GM18519 (cell line): ENCODE measurements at regions not wholly inside any gene's neighbourhood (a gene's known extent, or its start where the extent isn't known, plus 50 kb on each side); places are given as distances from the start of the nearest gene placed in this dataset.

Experiments
- ATAC-seq: cut with Tn5 transposase; IDR thresholded peaks from one replicate; pipeline ENCODE4 v1.9.1; 2021; ENCODE audit warnings: mild to moderate bottlenecking, moderate library complexity; ENCODE audit not compliant: unreplicated experiment, low FRiP score

- no peak for ATAC-seq
Observed at GRCh38 chr9:30722065-30722464, 1662.4 kb upstream of the ACO1 start.

GRCh38 chr9:30723656-30724055 is 1660.8 kb upstream of the ACO1 start:
- ATAC-seq = no peak

- no peak for ATAC-seq
Observed at GRCh38 chr9:30732060-30732459, 1652.4 kb upstream of the ACO1 start.

- no peak for ATAC-seq
Observed at GRCh38 chr9:30744871-30745270, 1639.6 kb upstream of the ACO1 start.

- ATAC-seq = no peak
Observed at GRCh38 chr9:30746589-30746988, 1637.9 kb upstream of the ACO1 start.

- no peak for ATAC-seq
Observed at GRCh38 chr9:30757723-30758122, 1626.7 kb upstream of the ACO1 start.

GRCh38 chr9:30758726-30759446 is 1625.6 kb upstream of the ACO1 start:
- ATAC-seq = no peak

GRCh38 chr9:30765318-30765717 is 1619.1 kb upstream of the ACO1 start:
- no peak for ATAC-seq

- no peak for ATAC-seq
Observed at GRCh38 chr9:30771163-30771708, 1613.2 kb upstream of the ACO1 start.

GRCh38 chr9:30771760-30772159 is 1612.7 kb upstream of the ACO1 start:
- no peak for ATAC-seq

GRCh38 chr9:30773427-30773826 is 1611.0 kb upstream of the ACO1 start:
- ATAC-seq = no peak

GRCh38 chr9:30774326-30774725 is 1610.1 kb upstream of the ACO1 start:
- ATAC-seq = no peak

GRCh38 chr9:30775236-30775635 is 1609.2 kb upstream of the ACO1 start:
- no peak for ATAC-seq

- no peak for ATAC-seq
Observed at GRCh38 chr9:30796764-30797163, 1587.7 kb upstream of the ACO1 start.

- no peak for ATAC-seq
Observed at GRCh38 chr9:30799527-30800101, 1584.8 kb upstream of the ACO1 start.

- no peak for ATAC-seq
Observed at GRCh38 chr9:30800421-30800820, 1584.0 kb upstream of the ACO1 start.

GRCh38 chr9:30812821-30813220 is 1571.6 kb upstream of the ACO1 start:
- no peak for ATAC-seq

- ATAC-seq = no peak
Observed at GRCh38 chr9:30815585-30815984, 1568.9 kb upstream of the ACO1 start.

GRCh38 chr9:30845136-30845535 is 1539.3 kb upstream of the ACO1 start:
- no peak for ATAC-seq

- no peak for ATAC-seq
Observed at GRCh38 chr9:30846651-30847050, 1537.8 kb upstream of the ACO1 start.

GRCh38 chr9:30851600-30851999 is 1532.8 kb upstream of the ACO1 start:
- ATAC-seq = no peak

GRCh38 chr9:30900706-30901105 is 1483.7 kb upstream of the ACO1 start:
- ATAC-seq = no peak
